ENCODE measurements at regions not wholly inside any gene's neighbourhood (a gene's known extent, or its start where the extent isn't known, plus 50 kb on each side); places are given as distances from the start of the nearest gene placed in this dataset.
"Not testable (repeated sequence)": the region's sequence is repeated elsewhere in the genome, so short reads cannot be mapped to it uniquely, and the experiment has no call there.

- Histone ChIP-seq H3K4me1 (ENCODE audit: insufficient read depth, low read length) (no peaks in the 10 kb centered on the region), H3K27me3 (ENCODE audit: insufficient read depth, low read length) (no peaks in the 10 kb centered on the region), H3K36me3 (ENCODE audit: insufficient read depth, low read length) (no peaks in the 10 kb centered on the region), H3K9me3 (ENCODE audit: control insufficient read depth in 1 of 2, low read length in 2 of 2) (no peaks in the 10 kb centered on the region), H3K4me3 (ENCODE audit: low read length in 2 of 2) (no peak overlapping the region), H3K27ac (ENCODE audit: low read depth, low read length) (no peak overlapping the region)
- peaks cover 0 to 2% (median 1%) of the 10 kb centered on the region in 8 donors for H3K9me3 Mint-ChIP-seq
- no peak overlapping the region for H3K4me3 Mint-ChIP-seq
- ChIA-PET POLR2A (ENCODE audit: partially characterized antibody) (no interaction called here), CTCF (ENCODE audit: partially characterized antibody) (no interaction called here)
- no peak overlapping the region for H3K27ac Mint-ChIP-seq
- no peaks in the 10 kb centered on the region for H3K27me3 Mint-ChIP-seq
- intact Hi-C loops (cut with micrococcal nuclease) = no loop called here
- no peak for DNase-seq
- H3K4me1 Mint-ChIP-seq = no peaks in the 10 kb centered on the region
- no peaks in the 10 kb centered on the region for H3K36me3 Mint-ChIP-seq
Measured at GRCh38 chr4:158122501-158122900, 50.3 kb downstream of the GASK1B start.

- Histone ChIP-seq H3K4me3 (ENCODE audit: low read length in 2 of 2) (no peak overlapping the region), H3K27me3 (ENCODE audit: insufficient read depth, low read length) (no peaks in the 10 kb centered on the region), H3K27ac (ENCODE audit: low read depth, low read length) (no peak overlapping the region), H3K9me3 (ENCODE audit: control insufficient read depth in 1 of 2, low read length in 2 of 2) (no peaks in the 10 kb centered on the region), H3K4me1 (ENCODE audit: insufficient read depth, low read length) (no peaks in the 10 kb centered on the region), H3K36me3 (ENCODE audit: insufficient read depth, low read length) (no peaks in the 10 kb centered on the region)
- H3K9me3 Mint-ChIP-seq = peaks cover 0 to 2% (median 1%) of the 10 kb centered on the region in 8 donors
- H3K36me3 Mint-ChIP-seq = no peaks in the 10 kb centered on the region
- intact Hi-C loops (cut with micrococcal nuclease) = no loop called here
- CTCF ChIA-PET (ENCODE audit: partially characterized antibody) = no interaction called here
- no peak overlapping the region for H3K4me3 Mint-ChIP-seq
- H3K27me3 Mint-ChIP-seq = no peaks in the 10 kb centered on the region
- DNase-seq = no peak
- no peak overlapping the region for H3K27ac Mint-ChIP-seq
- POLR2A ChIA-PET (ENCODE audit: partially characterized antibody) = no interaction called here
- no peaks in the 10 kb centered on the region for H3K4me1 Mint-ChIP-seq
Measured at GRCh38 chr4:158121161-158121579, 51.7 kb downstream of the GASK1B start.

GRCh38 chr4:158120645-158121151 lies 52.1 kb downstream of the GASK1B start:
- H3K36me3 Mint-ChIP-seq; H3K9me3 Mint-ChIP-seq; H3K4me1 Mint-ChIP-seq; H3K27me3 ChIP-seq (ENCODE audit: insufficient read depth, low read length); CTCF ChIA-PET (ENCODE audit: partially characterized antibody); H3K9me3 ChIP-seq (ENCODE audit: control insufficient read depth in 1 of 2, low read length in 2 of 2); intact Hi-C loops (cut with micrococcal nuclease); H3K27me3 Mint-ChIP-seq; H3K36me3 ChIP-seq (ENCODE audit: insufficient read depth, low read length); H3K27ac ChIP-seq (ENCODE audit: low read depth, low read length); POLR2A ChIA-PET (ENCODE audit: partially characterized antibody); H3K4me1 ChIP-seq (ENCODE audit: insufficient read depth, low read length); DNase-seq; H3K4me3 Mint-ChIP-seq; H3K27ac Mint-ChIP-seq; H3K4me3 ChIP-seq (ENCODE audit: low read length in 2 of 2): not testable (repeated sequence)

GRCh38 chr4:158112611-158113010 lies 60.2 kb downstream of the GASK1B start:
- intact Hi-C loops (cut with micrococcal nuclease) = no loop called here
- no peaks in the 10 kb centered on the region for H3K9me3 ChIP-seq (ENCODE audit: control insufficient read depth in 1 of 2, low read length in 2 of 2)
- H3K27me3 ChIP-seq (ENCODE audit: insufficient read depth, low read length) = no peaks in the 10 kb centered on the region
- CTCF ChIA-PET (ENCODE audit: partially characterized antibody) = no interaction called here
- H3K36me3 Mint-ChIP-seq = no peaks in the 10 kb centered on the region
- POLR2A ChIA-PET (ENCODE audit: partially characterized antibody) = no interaction called here
- H3K27ac Mint-ChIP-seq = no peak overlapping the region
- H3K4me1 Mint-ChIP-seq = no peaks in the 10 kb centered on the region
- H3K9me3 Mint-ChIP-seq = peaks cover 0 to 5% (median 1%) of the 10 kb centered on the region in 8 donors
- no peak for DNase-seq
- no peaks in the 10 kb centered on the region for H3K36me3 ChIP-seq (ENCODE audit: insufficient read depth, low read length)
- H3K4me3 ChIP-seq (ENCODE audit: low read length in 2 of 2) = no peak overlapping the region
- H3K4me3 Mint-ChIP-seq = no peak overlapping the region
- no peak overlapping the region for H3K27ac ChIP-seq (ENCODE audit: low read depth, low read length)
- H3K27me3 Mint-ChIP-seq = no peaks in the 10 kb centered on the region
- no peaks in the 10 kb centered on the region for H3K4me1 ChIP-seq (ENCODE audit: insufficient read depth, low read length)

GRCh38 chr4:158111241-158111640 lies 61.6 kb downstream of the GASK1B start:
- intact Hi-C loops (cut with micrococcal nuclease) = no loop called here
- no peak overlapping the region for H3K27ac ChIP-seq (ENCODE audit: low read depth, low read length)
- ChIA-PET CTCF (ENCODE audit: partially characterized antibody) (no interaction called here), POLR2A (ENCODE audit: partially characterized antibody) (no interaction called here)
- H3K9me3 ChIP-seq (ENCODE audit: control insufficient read depth in 1 of 2, low read length in 2 of 2) = no peaks in the 10 kb centered on the region
- no peaks in the 10 kb centered on the region for H3K4me1 Mint-ChIP-seq
- H3K4me3 Mint-ChIP-seq = no peak overlapping the region
- no peak overlapping the region for H3K27ac Mint-ChIP-seq
- H3K36me3 ChIP-seq (ENCODE audit: insufficient read depth, low read length) = no peaks in the 10 kb centered on the region
- no peaks in the 10 kb centered on the region for H3K27me3 ChIP-seq (ENCODE audit: insufficient read depth, low read length)
- H3K36me3 Mint-ChIP-seq = no peaks in the 10 kb centered on the region
- DNase-seq = no peak
- H3K9me3 Mint-ChIP-seq = peaks cover 0 to 5% (median 1%) of the 10 kb centered on the region in 8 donors
- H3K27me3 Mint-ChIP-seq = no peaks in the 10 kb centered on the region
- no peaks in the 10 kb centered on the region for H3K4me1 ChIP-seq (ENCODE audit: insufficient read depth, low read length)
- no peak overlapping the region for H3K4me3 ChIP-seq (ENCODE audit: low read length in 2 of 2)

- H3K4me3 ChIP-seq (ENCODE audit: low read length in 2 of 2) = no peak overlapping the region
- Mint-ChIP-seq H3K36me3 (no peaks in the 10 kb centered on the region), H3K9me3 (peaks cover 0 to 6% (median 0%) of the 10 kb centered on the region in 8 donors), H3K4me3 (no peak overlapping the region), H3K27me3 (peaks cover 0 to 1% of the 10 kb centered on the region in 2 donors), H3K27ac (no peak overlapping the region), H3K4me1 (no peaks in the 10 kb centered on the region)
- no peaks in the 10 kb centered on the region for H3K27me3 ChIP-seq (ENCODE audit: insufficient read depth, low read length)
- no peaks in the 10 kb centered on the region for H3K36me3 ChIP-seq (ENCODE audit: insufficient read depth, low read length)
- ChIA-PET POLR2A (ENCODE audit: partially characterized antibody) (no interaction called here), CTCF (ENCODE audit: partially characterized antibody) (no interaction called here)
- no peaks in the 10 kb centered on the region for H3K9me3 ChIP-seq (ENCODE audit: control insufficient read depth in 1 of 2, low read length in 2 of 2)
- no peak overlapping the region for H3K27ac ChIP-seq (ENCODE audit: low read depth, low read length)
- no peak for DNase-seq
- no peaks in the 10 kb centered on the region for H3K4me1 ChIP-seq (ENCODE audit: insufficient read depth, low read length)
- intact Hi-C loops (cut with micrococcal nuclease) = no loop called here
Measured at GRCh38 chr4:158102904-158103303, 69.9 kb downstream of the GASK1B start.

GRCh38 chr4:158099686-158100085 lies 73.1 kb downstream of the GASK1B start:
- Mint-ChIP-seq H3K4me1 (no peaks in the 10 kb centered on the region), H3K27ac (no peak overlapping the region), H3K27me3 (peaks cover 0 to 1% of the 10 kb centered on the region in 2 donors), H3K36me3 (no peaks in the 10 kb centered on the region), H3K9me3 (peaks cover 0 to 9% (median 0%) of the 10 kb centered on the region in 8 donors), H3K4me3 (no peak overlapping the region)
- Histone ChIP-seq H3K27ac (ENCODE audit: low read depth, low read length) (no peak overlapping the region), H3K27me3 (ENCODE audit: insufficient read depth, low read length) (no peaks in the 10 kb centered on the region), H3K9me3 (ENCODE audit: control insufficient read depth in 1 of 2, low read length in 2 of 2) (no peaks in the 10 kb centered on the region), H3K36me3 (ENCODE audit: insufficient read depth, low read length) (no peaks in the 10 kb centered on the region), H3K4me3 (ENCODE audit: low read length in 2 of 2) (no peak overlapping the region), H3K4me1 (ENCODE audit: insufficient read depth, low read length) (no peaks in the 10 kb centered on the region)
- POLR2A ChIA-PET (ENCODE audit: partially characterized antibody) = no interaction called here
- intact Hi-C loops (cut with micrococcal nuclease) = no loop called here
- CTCF ChIA-PET (ENCODE audit: partially characterized antibody) = no interaction called here
- no peak for DNase-seq

- peaks cover 0 to 1% of the 10 kb centered on the region in 2 donors for H3K27me3 Mint-ChIP-seq
- H3K4me3 Mint-ChIP-seq = no peak overlapping the region
- H3K36me3 ChIP-seq (ENCODE audit: insufficient read depth, low read length) = no peaks in the 10 kb centered on the region
- no peaks in the 10 kb centered on the region for H3K9me3 ChIP-seq (ENCODE audit: control insufficient read depth in 1 of 2, low read length in 2 of 2)
- intact Hi-C loops (cut with micrococcal nuclease) = no loop called here
- no peaks in the 10 kb centered on the region for H3K36me3 Mint-ChIP-seq
- no peaks in the 10 kb centered on the region for H3K4me1 ChIP-seq (ENCODE audit: insufficient read depth, low read length)
- H3K9me3 Mint-ChIP-seq = peaks cover 0 to 9% (median 0%) of the 10 kb centered on the region in 8 donors
- H3K27ac Mint-ChIP-seq = no peak overlapping the region
- no peak overlapping the region for H3K27ac ChIP-seq (ENCODE audit: low read depth, low read length)
- H3K4me1 Mint-ChIP-seq = no peaks in the 10 kb centered on the region
- H3K4me3 ChIP-seq (ENCODE audit: low read length in 2 of 2) = no peak overlapping the region
- DNase-seq = no peak
- POLR2A ChIA-PET (ENCODE audit: partially characterized antibody) = no interaction called here
- H3K27me3 ChIP-seq (ENCODE audit: insufficient read depth, low read length) = no peaks in the 10 kb centered on the region
- CTCF ChIA-PET (ENCODE audit: partially characterized antibody) = no interaction called here
Measured at GRCh38 chr4:158098802-158099201, 74.0 kb downstream of the GASK1B start.
